ENCODE measurements at regions not wholly inside any gene's neighbourhood (a gene's known extent, or its start where the extent isn't known, plus 50 kb on each side); places are given as distances from the start of the nearest gene placed in this dataset.

DNA sequence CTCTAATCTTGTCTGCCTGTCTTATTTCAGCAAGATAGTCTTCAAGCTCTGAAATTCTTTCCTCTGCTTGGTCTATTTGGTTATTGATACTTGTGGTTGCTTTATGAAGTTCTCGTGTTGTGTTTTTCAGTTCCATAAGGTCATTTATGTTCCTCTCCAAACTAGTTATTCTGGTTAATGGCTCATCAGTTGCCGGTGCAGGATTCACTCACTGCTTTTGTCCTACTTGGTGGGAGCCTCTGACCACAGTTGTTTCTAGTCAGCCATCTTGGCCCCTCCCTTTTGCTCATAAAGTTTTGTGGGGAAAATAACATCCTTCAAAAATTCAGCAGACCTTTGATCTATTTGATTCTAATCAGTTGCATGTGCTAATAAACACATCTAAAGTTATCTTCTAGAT, 158.6 kb upstream of the PARD3B start:
- H3K4me3 Mint-ChIP-seq, result no peak overlapping the region
- WGBS (ENCODE audit: insufficient coverage), result 80% methylated on average over 1 of the region's 2 CpGs

DNA sequence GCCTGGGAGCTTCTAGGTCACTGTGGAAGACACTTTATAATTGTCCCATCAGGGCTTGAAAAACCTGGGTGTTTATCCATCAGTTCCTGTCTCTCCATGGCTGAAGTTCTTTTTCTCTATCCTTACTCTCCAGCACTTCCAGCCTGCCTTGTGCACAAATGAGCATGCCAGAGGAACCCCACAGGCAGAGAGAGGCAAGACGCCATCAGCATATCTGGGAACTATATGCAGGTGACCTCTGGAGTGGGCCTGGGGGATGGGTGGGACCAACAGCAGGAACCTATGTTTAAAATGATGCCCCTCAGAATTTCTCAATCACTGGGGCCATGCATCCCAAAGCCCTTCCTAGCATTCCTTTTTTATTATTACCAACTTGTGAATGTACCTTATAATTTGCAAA, 156.2 kb upstream of the PARD3B start:
- Histone ChIP-seq H3K4me3 (ENCODE audit: control insufficient read depth in 1 of 2, extremely low read depth in 1 of 2, low read length in 1 of 2) (no peak overlapping the region), H3K9me3 (no peaks in the 10 kb centered on the region), H3K36me3 (ENCODE audit: control insufficient read depth in 2 of 2, extremely low read depth in 1 of 2, insufficient read depth in 1 of 2, low read length in 1 of 2) (no peaks in the 10 kb centered on the region), H3K4me1 (ENCODE audit: control insufficient read depth in 1 of 2, extremely low read depth in 1 of 2, insufficient read depth in 2 of 2, low read length in 2 of 2) (no peaks in the 10 kb centered on the region), H3K27ac (ENCODE audit: low read length) (no peak overlapping the region), H3K27me3 (replicated peaks in 1 of 2; ENCODE audit: control insufficient read depth in 2 of 2, extremely low read depth in 1 of 2, insufficient read depth in 2 of 2, low read length in 1 of 2) (no peaks in the 10 kb centered on the region)
- ChIA-PET CTCF (no interaction called here), POLR2A (no interaction called here)
- H3K27me3 Mint-ChIP-seq, result peaks cover 11 to 21% of the 10 kb centered on the region in 2 donors
- ATAC-seq (replicated peaks in 1 of 4) (no peak), DNase-seq (no peak)
- H3K4me1 Mint-ChIP-seq, result no peaks in the 10 kb centered on the region
- H3K9me3 Mint-ChIP-seq, result no peaks in the 10 kb centered on the region
- H3K36me3 Mint-ChIP-seq, result no peaks in the 10 kb centered on the region
- no peak overlapping the region for H3K27ac Mint-ChIP-seq
- no CpG with 5 or more reads among the region's 1 CpG for WGBS (ENCODE audit: insufficient coverage)
- H3K4me3 Mint-ChIP-seq, result no peak overlapping the region

More for the DNA sequence above, 158.6 kb upstream of the PARD3B start:
- CTCF ChIA-PET, result no interaction called here
- no peak overlapping the region for H3K27ac Mint-ChIP-seq
- Histone ChIP-seq H3K27ac (ENCODE audit: low read length) (no peak overlapping the region), H3K9me3 (no peaks in the 10 kb centered on the region), H3K4me3 (ENCODE audit: control insufficient read depth in 1 of 2, extremely low read depth in 1 of 2, low read length in 1 of 2) (no peak overlapping the region), H3K27me3 (replicated peaks in 1 of 2; ENCODE audit: control insufficient read depth in 2 of 2, extremely low read depth in 1 of 2, insufficient read depth in 2 of 2, low read length in 1 of 2) (peaks cover 0 to 3% of the 10 kb centered on the region in 2 experiments), H3K36me3 (ENCODE audit: control insufficient read depth in 2 of 2, extremely low read depth in 1 of 2, insufficient read depth in 1 of 2, low read length in 1 of 2) (no peaks in the 10 kb centered on the region), H3K4me1 (ENCODE audit: control insufficient read depth in 1 of 2, extremely low read depth in 1 of 2, insufficient read depth in 2 of 2, low read length in 2 of 2) (no peaks in the 10 kb centered on the region)
- no peaks in the 10 kb centered on the region for H3K4me1 Mint-ChIP-seq
- peaks cover 0 to 3% (median 3%) of the 10 kb centered on the region in 3 donors for H3K9me3 Mint-ChIP-seq
- no peak for ATAC-seq (replicated peaks in 1 of 4)
- POLR2A ChIA-PET, result no interaction called here
- no peak for DNase-seq
- H3K36me3 Mint-ChIP-seq, result no peaks in the 10 kb centered on the region
- H3K27me3 Mint-ChIP-seq, result peaks cover 16 to 31% of the 10 kb centered on the region in 2 donors

- Mint-ChIP-seq H3K4me1 (no peaks in the 10 kb centered on the region), H3K9me3 (no peaks in the 10 kb centered on the region), H3K36me3 (no peaks in the 10 kb centered on the region), H3K4me3 (no peak overlapping the region), H3K27ac (no peak overlapping the region), H3K27me3 (peaks cover 10 to 24% of the 10 kb centered on the region in 2 donors)
- no peak overlapping the region for H3K4me3 ChIP-seq (ENCODE audit: control insufficient read depth in 1 of 2, extremely low read depth in 1 of 2, low read length in 1 of 2)
- ATAC-seq (replicated peaks in 1 of 4), result no peak
- no peaks in the 10 kb centered on the region for H3K4me1 ChIP-seq (ENCODE audit: control insufficient read depth in 1 of 2, extremely low read depth in 1 of 2, insufficient read depth in 2 of 2, low read length in 2 of 2)
- ChIA-PET CTCF (no interaction called here), POLR2A (no interaction called here)
- no peaks in the 10 kb centered on the region for H3K9me3 ChIP-seq
- no peak for DNase-seq
- no peaks in the 10 kb centered on the region for H3K27me3 ChIP-seq (replicated peaks in 1 of 2; ENCODE audit: control insufficient read depth in 2 of 2, extremely low read depth in 1 of 2, insufficient read depth in 2 of 2, low read length in 1 of 2)
- H3K27ac ChIP-seq (ENCODE audit: low read length), result no peak overlapping the region
- no CpG with 5 or more reads among the region's 1 CpG for WGBS (ENCODE audit: insufficient coverage)
- no peaks in the 10 kb centered on the region for H3K36me3 ChIP-seq (ENCODE audit: control insufficient read depth in 2 of 2, extremely low read depth in 1 of 2, insufficient read depth in 1 of 2, low read length in 1 of 2)
These were observed 155.4 kb upstream of the PARD3B start for GRCh38 chr2:204389856-204390255.

GRCh38 chr2:204395539-204395938, 149.7 kb upstream of the PARD3B start:
- Mint-ChIP-seq H3K36me3 (no peaks in the 10 kb centered on the region), H3K9me3 (peaks cover 0 to 6% (median 0%) of the 10 kb centered on the region in 3 donors), H3K27ac (no peak overlapping the region), H3K27me3 (peaks cover 5 to 29% of the 10 kb centered on the region in 2 donors), H3K4me3 (no peak overlapping the region), H3K4me1 (no peaks in the 10 kb centered on the region)
- ATAC-seq (replicated peaks in 1 of 4), result no peak
- no peaks in the 10 kb centered on the region for H3K9me3 ChIP-seq
- H3K4me1 ChIP-seq (ENCODE audit: control insufficient read depth in 1 of 2, extremely low read depth in 1 of 2, insufficient read depth in 2 of 2, low read length in 2 of 2), result no peaks in the 10 kb centered on the region
- H3K36me3 ChIP-seq (ENCODE audit: control insufficient read depth in 2 of 2, extremely low read depth in 1 of 2, insufficient read depth in 1 of 2, low read length in 1 of 2), result no peaks in the 10 kb centered on the region
- no peaks in the 10 kb centered on the region for H3K27me3 ChIP-seq (replicated peaks in 1 of 2; ENCODE audit: control insufficient read depth in 2 of 2, extremely low read depth in 1 of 2, insufficient read depth in 2 of 2, low read length in 1 of 2)
- ChIA-PET POLR2A (no interaction called here), CTCF (no interaction called here)
- 85% methylated on average over 3 of the region's 4 CpGs for WGBS (ENCODE audit: insufficient coverage)
- DNase-seq, result no peak
- no peak overlapping the region for H3K4me3 ChIP-seq (ENCODE audit: control insufficient read depth in 1 of 2, extremely low read depth in 1 of 2, low read length in 1 of 2)
- H3K27ac ChIP-seq (ENCODE audit: low read length), result no peak overlapping the region

- no peak overlapping the region for H3K27ac Mint-ChIP-seq
- no peaks in the 10 kb centered on the region for H3K9me3 ChIP-seq
- H3K36me3 Mint-ChIP-seq, result no peaks in the 10 kb centered on the region
- H3K36me3 ChIP-seq (ENCODE audit: control insufficient read depth in 2 of 2, extremely low read depth in 1 of 2, insufficient read depth in 1 of 2, low read length in 1 of 2), result no peaks in the 10 kb centered on the region
- H3K4me1 ChIP-seq (ENCODE audit: control insufficient read depth in 1 of 2, extremely low read depth in 1 of 2, insufficient read depth in 2 of 2, low read length in 2 of 2), result no peaks in the 10 kb centered on the region
- H3K4me3 ChIP-seq (ENCODE audit: control insufficient read depth in 1 of 2, extremely low read depth in 1 of 2, low read length in 1 of 2), result no peak overlapping the region
- no peak overlapping the region for H3K4me3 Mint-ChIP-seq
- ATAC-seq (replicated peaks in 1 of 4) (no peak), DNase-seq (no peak)
- no peaks in the 10 kb centered on the region for H3K9me3 Mint-ChIP-seq
- peaks cover 1 to 16% of the 10 kb centered on the region in 2 donors for H3K27me3 Mint-ChIP-seq
- H3K27me3 ChIP-seq (replicated peaks in 1 of 2; ENCODE audit: control insufficient read depth in 2 of 2, extremely low read depth in 1 of 2, insufficient read depth in 2 of 2, low read length in 1 of 2), result no peaks in the 10 kb centered on the region
- ChIA-PET POLR2A (no interaction called here), CTCF (interaction anchor here (0.5 to 0.6 kb wide), 2 partner anchors 946 to 1006 kb away, joined by 4 to 5 read pairs; no protein-coding TSS in a partner anchor)
- H3K4me1 Mint-ChIP-seq, result no peaks in the 10 kb centered on the region
- H3K27ac ChIP-seq (ENCODE audit: low read length), result no peak overlapping the region
- WGBS (ENCODE audit: insufficient coverage), result 71% methylated on average over 3 of the region's 5 CpGs
These were observed 144.2 kb upstream of the PARD3B start for GRCh38 chr2:204401114-204401513.

DNA sequence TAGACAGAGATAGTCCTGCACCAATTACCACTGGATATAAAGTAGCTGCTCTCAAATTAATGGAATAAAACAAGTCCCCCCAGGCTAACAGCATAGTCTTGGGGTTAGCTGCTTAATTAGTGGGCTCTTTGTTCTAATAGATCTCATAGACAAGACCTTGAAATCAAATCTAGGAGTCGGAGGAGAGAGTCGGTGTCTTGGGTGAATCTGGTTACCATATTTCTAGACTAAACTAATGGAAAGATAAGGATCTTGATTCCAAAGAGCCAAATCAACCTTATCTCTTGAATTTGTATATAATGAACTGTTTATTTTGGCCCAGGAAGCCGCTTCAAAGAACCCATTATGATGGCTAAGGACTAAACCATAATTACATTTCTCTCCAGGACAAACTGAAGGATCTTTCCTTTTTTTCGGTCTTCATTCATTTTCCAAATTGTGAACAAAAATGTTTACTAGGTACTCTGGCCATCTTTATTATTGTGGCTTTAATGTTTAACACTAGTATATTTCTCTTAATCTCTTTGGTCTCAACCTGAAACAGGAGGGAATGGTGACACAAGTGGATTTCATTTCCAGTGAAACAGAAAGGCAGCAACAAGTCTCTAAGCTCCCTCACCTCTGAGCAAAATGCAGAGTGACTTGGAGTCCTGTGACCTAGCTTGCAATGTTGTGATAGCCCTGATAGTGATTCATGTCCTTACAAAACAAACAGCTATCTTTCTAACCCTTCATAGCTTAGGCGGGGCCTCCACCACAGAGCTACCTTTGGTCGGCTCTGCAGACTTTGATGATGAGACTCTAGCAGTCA, 137.9 kb upstream of the PARD3B start:
- Mint-ChIP-seq H3K27me3 (peaks cover 1 to 12% of the 10 kb centered on the region in 2 donors), H3K9me3 (peaks cover 0 to 6% (median 0%) of the 10 kb centered on the region in 3 donors), H3K4me1 (no peaks in the 10 kb centered on the region), H3K36me3 (no peaks in the 10 kb centered on the region), H3K27ac (no peak overlapping the region), H3K4me3 (no peak overlapping the region)
- Histone ChIP-seq H3K27ac (ENCODE audit: low read length) (no peak overlapping the region), H3K9me3 (no peaks in the 10 kb centered on the region), H3K27me3 (replicated peaks in 1 of 2; ENCODE audit: control insufficient read depth in 2 of 2, extremely low read depth in 1 of 2, insufficient read depth in 2 of 2, low read length in 1 of 2) (no peaks in the 10 kb centered on the region), H3K36me3 (ENCODE audit: control insufficient read depth in 2 of 2, extremely low read depth in 1 of 2, insufficient read depth in 1 of 2, low read length in 1 of 2) (no peaks in the 10 kb centered on the region), H3K4me1 (ENCODE audit: control insufficient read depth in 1 of 2, extremely low read depth in 1 of 2, insufficient read depth in 2 of 2, low read length in 2 of 2) (no peaks in the 10 kb centered on the region), H3K4me3 (ENCODE audit: control insufficient read depth in 1 of 2, extremely low read depth in 1 of 2, low read length in 1 of 2) (no peak overlapping the region)
- POLR2A ChIA-PET, result no interaction called here
- DNase-seq (no peak), ATAC-seq (replicated peaks in 1 of 4) (no peak)
- CTCF ChIA-PET, result no interaction called here
- no CpG with 5 or more reads among the region's 6 CpGs for WGBS (ENCODE audit: insufficient coverage)

All from T-cell (primary cell).